ENCODE measurements at regions not wholly inside any gene's neighbourhood (a gene's known extent, or its start where the extent isn't known, plus 50 kb on each side); places are given as distances from the start of the nearest gene placed in this dataset.
A peak's percentile ranks its signal among the peaks of the same experiment; 100 is the strongest.
"Not testable (repeated sequence)": the region's sequence is repeated elsewhere in the genome, so short reads cannot be mapped to it uniquely, and the experiment has no call there.

DNA sequence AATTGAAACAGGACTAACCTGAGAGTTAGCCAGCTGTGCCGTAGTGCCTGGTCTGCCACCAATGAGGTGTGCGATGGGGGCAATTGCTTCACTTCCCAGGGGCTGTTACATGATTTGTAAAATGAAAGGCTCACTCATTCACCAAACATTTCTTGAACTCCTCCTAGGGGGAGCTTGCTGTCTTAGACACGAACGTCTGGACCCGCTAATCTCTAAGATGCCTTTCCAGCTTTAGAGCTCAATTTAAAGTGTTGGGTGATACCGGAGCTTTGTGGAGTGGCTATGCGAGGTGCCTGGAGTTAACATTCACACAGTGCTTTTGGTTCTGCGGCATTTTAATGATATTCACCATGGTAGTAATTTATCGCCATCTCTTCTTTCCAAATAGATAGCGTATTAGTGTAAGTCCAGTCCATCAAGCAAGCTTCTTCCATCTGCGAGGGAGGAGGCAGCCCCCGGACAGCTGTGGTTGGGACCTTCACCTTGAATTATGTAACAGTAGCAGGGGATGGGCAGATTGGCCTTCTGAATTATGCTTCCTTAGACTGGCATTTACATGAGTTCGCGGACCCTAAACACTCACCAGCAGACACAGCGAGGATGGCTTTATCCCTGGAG, 179.9 kb downstream of the ADSS2 start:
- no peak for FAIRE-seq

- FAIRE-seq, result peak; percentile 96
These were observed 179.0 kb downstream of the ADSS2 start for GRCh38 chr1:244272471-244273261.

GRCh38 chr1:244273262-244273844, 178.4 kb downstream of the ADSS2 start:
- FAIRE-seq, result no peak

GRCh38 chr1:244273845-244274619, 177.7 kb downstream of the ADSS2 start:
- FAIRE-seq, result no peak

DNA sequence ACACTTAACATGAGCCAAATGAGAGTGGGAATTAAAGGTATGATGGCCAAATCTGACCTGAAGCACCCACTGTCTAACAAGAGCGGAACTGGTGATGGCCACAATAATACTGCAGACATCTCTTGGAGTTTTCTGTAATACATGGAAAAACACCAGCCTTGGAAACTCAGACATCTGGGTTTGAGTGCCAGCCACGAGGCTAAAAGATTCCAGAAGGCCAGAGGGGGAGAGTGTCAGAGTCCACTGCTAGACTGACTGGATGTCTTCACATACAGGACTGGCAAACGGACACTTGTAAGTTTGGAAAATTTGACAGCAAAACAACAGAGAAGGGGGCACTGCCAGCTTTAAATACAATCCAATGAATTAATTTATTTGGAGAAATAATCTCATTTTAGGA, 175.1 kb downstream of the ADSS2 start:
- FAIRE-seq, result no peak

GRCh38 chr1:244280201-244280600, 171.5 kb downstream of the ADSS2 start:
- no peak for FAIRE-seq

- FAIRE-seq, result no peak
These were observed 170.8 kb downstream of the ADSS2 start for GRCh38 chr1:244280859-244281258.

- no peak for FAIRE-seq
These were observed 167.9 kb downstream of the ADSS2 start for GRCh38 chr1:244283772-244284171.

DNA sequence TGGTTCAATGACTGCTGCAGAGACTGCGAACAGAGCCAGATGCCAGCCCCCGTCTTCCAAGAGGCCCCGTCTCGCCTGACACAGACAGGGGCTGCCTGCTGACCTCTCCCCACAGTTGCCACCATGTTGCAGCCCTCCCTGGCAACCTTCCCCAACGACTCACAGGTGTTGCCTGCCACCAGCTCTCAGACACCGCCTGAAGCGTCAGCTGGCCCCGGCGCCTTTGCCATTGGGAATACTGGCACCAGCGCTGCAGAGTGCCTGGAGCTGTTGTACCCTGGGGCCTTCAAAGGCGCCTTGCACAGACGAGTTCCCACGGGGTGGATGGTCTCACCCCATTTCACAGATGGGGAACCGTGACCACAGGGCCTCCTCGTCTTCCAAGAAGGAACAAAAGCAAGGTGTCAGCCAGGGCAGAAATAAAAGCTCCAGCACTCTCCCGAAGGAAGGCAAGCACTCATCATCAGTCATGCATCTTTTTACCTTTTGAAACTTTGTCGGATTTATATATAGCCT, 167.0 kb downstream of the ADSS2 start:
- FAIRE-seq, result no peak

DNA sequence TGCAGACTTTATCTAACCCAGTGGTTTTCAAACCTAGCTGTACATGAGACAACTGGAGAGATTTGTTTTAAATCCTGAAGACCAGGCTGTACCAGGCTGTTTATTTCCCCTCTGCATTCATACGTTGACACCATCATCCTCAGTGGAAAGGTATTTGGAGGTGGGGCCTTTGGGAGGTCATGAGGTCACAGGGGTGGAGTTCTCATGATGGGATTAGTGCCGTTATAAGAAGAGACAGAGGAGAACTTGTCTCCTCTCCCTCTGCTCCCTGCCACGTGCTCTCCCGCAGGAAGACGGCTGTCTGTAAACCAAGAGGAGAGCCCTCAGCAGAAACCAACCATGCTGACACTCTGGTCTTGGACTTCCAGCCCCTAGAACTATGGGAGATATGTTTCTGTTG, 165.4 kb downstream of the ADSS2 start:
- FAIRE-seq, result no peak

GRCh38 chr1:244287726-244288125, 164.0 kb downstream of the ADSS2 start:
- FAIRE-seq, result no peak

- FAIRE-seq, result no peak
These were observed 163.0 kb downstream of the ADSS2 start for GRCh38 chr1:244288663-244289062.

DNA sequence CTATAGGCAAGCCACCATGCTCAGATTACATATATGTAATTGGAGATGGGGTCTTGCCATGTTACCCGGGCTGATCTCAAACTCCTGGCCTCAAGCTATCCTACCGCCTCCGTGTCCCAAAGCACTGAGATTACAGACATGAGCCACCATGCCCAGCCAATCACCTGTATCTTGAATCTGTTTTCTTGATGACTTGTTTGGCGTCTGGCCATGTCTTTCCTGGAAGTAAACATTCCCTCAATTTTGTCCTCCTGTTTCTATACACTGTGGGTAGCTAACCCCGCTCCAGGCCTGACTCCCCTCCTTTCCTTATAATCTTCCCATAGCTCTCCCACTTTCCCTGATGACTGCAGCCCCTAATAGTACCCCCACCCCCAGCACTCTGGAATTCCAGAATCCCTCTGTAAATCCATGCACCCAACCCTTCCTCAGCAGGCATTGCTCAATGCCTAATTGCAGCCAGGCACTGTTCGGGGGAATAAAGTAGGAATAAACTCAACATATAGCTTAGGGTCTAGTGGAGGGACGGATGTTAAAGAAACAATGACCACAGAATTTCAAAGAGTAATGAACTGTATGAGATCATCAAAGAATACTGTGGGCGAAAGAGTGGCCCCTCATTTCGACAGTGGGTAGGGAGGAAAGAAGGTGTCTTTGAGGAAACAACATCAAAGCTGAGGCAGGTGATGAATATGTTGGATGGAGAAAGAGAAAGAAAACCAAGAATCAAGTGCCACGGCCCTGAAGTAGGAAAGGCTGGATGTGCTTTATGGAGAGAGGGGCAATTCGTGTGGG, 161.5 kb downstream of the ADSS2 start:
- FAIRE-seq, result no peak

DNA sequence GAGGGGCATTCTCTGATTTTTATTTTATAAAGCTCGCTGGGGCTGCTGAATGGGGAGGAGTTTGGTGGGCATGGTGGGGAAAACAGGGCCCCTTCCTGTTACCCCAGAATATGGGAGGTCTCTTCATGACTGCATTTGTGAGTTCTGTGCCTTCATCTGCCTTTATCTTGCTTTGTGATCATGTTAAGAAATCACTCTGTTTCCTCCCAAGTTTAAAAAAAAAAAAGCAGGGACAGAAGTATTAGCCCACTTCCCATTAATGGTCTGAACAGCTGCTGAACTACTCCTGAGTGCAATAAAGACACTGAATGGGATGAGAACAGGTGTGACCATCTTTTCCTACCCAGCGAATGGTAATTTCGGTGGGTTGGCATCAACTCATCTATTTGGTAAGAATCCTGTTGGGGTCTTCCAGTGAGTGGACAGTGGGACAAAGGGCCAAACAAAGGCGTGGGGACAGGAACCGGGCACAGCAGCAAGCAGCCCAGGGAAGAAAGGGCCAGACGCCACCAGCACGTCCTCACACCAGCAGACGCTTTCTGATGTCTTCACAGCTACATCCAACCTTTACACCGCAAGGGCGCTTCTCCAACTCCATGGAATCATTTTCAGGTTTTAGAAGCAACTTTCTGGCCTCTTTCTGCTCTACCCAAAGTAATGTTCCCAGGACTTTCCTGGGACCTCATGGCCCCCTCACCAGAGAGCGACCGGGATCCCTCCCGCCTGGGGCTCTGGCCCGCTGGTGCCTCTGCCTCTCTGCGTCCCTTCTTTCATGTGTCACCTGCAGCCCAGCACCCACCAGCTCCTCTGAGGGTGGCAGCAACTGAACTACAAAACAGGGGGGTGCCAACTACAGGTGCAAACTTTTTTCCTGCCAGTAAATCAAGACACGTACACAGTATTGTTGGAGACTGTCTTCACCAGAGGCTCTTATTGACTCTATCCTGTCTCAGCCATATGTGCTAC, 160.2 kb downstream of the ADSS2 start:
- FAIRE-seq, result no peak

DNA sequence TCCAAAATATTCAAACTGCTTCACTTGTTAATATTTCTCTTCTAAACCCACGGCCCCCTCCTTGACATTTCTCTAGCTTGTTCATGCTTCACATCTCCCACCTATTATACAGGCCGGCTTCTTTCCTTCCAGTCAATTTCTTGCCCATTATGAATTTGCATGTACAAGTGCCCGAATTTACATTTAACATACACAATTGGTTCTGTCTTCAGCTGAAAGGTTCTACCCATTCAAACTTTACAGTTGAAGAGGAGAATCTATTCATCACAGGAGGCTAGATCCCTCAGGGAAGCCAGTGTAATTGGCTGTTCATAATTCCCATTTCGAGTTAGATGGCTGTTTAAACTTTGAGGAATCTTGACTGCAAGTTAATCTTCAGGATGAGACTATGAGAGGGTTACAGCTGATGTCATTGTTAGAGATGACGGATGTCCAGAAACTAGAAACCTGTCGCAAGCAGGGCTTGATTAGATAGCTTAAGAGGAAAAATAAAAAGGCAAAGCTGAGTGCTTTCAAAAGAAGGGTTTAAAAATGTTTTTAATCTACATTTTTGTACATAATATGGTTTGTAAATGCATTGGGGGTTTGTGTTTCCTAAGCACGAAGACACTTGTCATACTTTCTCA, 157.0 kb downstream of the ADSS2 start:
- no peak for FAIRE-seq

DNA sequence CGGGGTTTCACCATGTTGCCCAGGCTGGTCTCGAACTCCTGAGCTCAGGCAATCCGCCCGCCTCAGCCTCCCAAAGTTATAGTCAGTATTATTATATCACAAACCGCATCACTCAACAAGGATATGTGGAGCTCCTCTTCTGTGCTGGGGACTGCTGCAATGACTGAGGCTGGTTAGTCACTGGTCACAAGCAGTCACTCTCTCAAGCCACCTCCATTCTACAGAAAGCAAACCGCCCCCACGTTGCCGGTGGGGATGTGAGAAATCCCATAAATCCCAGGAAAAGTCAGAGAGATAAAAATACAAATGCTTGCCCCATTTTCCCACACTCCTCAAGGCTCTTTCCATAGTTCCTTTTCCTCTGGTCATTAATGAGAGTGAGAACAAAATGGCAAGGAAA, 155.7 kb downstream of the ADSS2 start:
- FAIRE-seq, result no peak

DNA sequence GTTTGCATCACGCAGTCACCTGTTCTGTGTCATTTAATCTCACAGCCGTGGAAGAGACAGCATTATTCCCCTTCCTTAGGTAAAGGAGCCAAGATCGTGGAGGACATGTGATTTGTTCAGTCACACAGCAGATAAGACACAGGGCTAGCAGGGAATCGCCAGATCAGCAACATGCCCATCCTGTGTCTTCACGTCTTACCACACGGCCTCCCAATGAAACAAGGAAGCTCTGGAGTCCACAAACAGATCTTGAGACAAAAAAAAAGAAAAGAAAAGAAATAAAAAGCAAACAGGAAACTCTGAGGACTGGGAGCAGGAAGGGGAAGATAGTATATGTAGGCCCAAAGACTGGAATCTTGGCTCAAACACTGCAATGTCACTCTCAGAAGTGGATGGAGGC, 155.3 kb downstream of the ADSS2 start:
- no peak for FAIRE-seq

DNA sequence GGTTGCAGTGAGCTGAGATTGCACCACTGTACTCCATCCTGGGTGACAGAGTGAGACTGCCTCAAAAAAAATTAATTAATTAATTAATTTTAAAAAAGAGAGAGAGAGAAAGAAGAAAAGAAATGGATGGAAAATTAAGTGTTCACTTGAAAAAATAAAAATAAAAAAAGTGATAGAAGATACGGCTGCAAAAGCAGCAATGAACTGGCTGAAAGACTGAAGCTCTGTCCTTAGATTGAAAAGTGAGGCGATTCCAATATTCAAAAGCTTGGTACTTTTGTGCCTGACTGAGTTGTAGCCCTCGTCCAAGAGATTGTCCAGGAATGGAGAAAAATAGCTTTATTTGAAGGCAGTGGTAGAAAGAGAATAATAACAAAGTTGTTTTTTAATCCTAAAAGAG, 154.6 kb downstream of the ADSS2 start:
- FAIRE-seq, result no peak

DNA sequence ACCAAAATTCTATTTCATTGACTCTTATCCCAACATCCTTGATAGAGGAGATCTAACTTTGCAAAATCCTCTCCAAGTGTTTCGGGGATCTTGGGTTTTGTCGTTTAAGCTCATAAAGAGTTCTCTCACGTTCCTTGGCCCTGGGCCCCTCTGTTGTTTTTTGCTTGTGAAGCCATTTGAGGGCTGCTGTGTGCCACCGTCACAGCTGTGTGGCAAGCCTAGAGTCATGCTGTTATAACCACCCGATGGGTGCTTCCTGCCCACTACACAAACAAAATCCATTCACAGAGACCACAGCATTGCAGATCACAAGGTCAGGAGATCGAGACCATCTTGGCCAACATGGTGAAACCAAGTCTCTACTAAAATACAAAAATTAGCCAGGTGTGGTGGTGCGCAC, 154.1 kb downstream of the ADSS2 start:
- no peak for FAIRE-seq

GRCh38 chr1:244300029-244300375, 151.7 kb downstream of the ADSS2 start:
- FAIRE-seq, result not testable (repeated sequence)

DNA sequence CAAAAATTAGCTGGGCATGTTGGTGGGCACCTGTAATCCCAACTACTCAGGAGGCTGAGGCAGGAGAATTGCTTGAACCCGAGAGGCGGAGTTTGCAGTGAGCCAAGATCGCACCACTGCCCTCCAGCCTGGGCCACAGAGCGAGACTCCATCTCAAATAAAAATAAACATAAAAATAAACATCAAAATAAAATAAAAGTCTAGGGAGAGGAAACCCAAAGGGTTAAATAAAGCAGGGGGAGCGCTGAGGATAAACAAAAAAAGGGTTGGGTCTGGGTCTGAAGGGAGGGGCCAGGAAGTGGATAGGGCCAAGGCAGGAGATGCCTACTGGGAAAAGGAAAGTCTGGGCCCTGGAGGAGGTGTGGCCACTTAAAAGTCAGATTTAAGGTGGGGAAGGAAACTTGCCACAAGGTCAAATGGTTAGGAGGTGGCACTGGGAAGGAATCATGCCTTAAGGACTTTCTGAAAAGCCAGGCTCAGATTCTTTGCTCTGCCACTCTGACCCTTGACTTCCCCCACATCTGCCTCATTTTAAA, 150.0 kb downstream of the ADSS2 start:
- FAIRE-seq, result no peak
